HCT116 (cell line): ENCODE measurements at regions not wholly inside any gene's neighbourhood (a gene's known extent, or its start where the extent isn't known, plus 50 kb on each side); places are given as distances from the start of the nearest gene placed in this dataset.

Experiments
- ATAC-seq: fragments of 200-7000 bp; cut with Tn5 transposase; 2 replicates; pipeline ENCODE4 v1.9.1; 2020; ENCODE audit warnings: mild to moderate bottlenecking, moderate library complexity
- BruUV-seq: library from RNA; stranded (reverse); fragments of 400-500 nt; replicated peaks from 2 replicates; lab custom pipeline; 2021; lab: Mats Ljungman, UMichigan
- CTCF ChIA-PET: fragments of 300-600 bp; sonication (Branson Sonifier 250); formaldehyde crosslinking; loops from one replicate; lab custom pipeline; 2021; ENCODE audit warnings: antibody characterized with exemption; lab: Charles Lee
- POLR2A ChIA-PET: fragments of 300-600, 350-600 bp; sonication (Branson Sonifier 250); formaldehyde crosslinking; loops from one replicate; lab custom pipeline; 2021; ENCODE audit warnings: antibody characterized with exemption; lab: Charles Lee
- RAD21 ChIA-PET, 2 experiments: fragments of 300-600 bp; sonication (Branson Sonifier 250); formaldehyde crosslinking; loops; one replicate each; lab custom pipeline; 2023; ENCODE audit warnings: low total read pairs in 2 of 2; ENCODE audit not compliant: uncharacterized antibody in 2 of 2, unreplicated experiment in 2 of 2, low non-redundant PET in 1 of 2; lab: Charles Lee
- DNase-seq: peaks from one replicate; pipeline ENCODE4 v3.0.0-alpha.2; 2010; ENCODE audit warnings: low read depth, low spot score
- H2AFZ ChIP-seq: fragments of 200-600 bp; shearing (Covaris generic), sonication (generic); 2 replicates; pipeline ENCODE4 v1.6.1; 2017; ENCODE audit warnings: low read depth, mixed run types, mixed read lengths, antibody characterized with exemption, low read length; ENCODE audit not compliant: poor library complexity, severe bottlenecking
- H3K27ac ChIP-seq: 2 replicates; pipeline ENCODE4 v1.5.1; 2012; ENCODE audit warnings: low read depth, low read length
- H3K27me3 ChIP-seq: fragments of 200-600 bp; sonication (generic); 2 replicates; pipeline ENCODE4 v1.6.1; 2016; ENCODE audit warnings: mixed run types, low read length, mixed read lengths; ENCODE audit not compliant: insufficient read depth
- H3K36me3 ChIP-seq, 2 experiments: fragments of 200-500 bp in 1 of 2; fragments of 200-600 bp in 1 of 2; sonication (Bioruptor generic) in 1 of 2; sonication (generic) in 1 of 2; 2 replicates each; pipeline versions ENCODE4 v1.5.1 to v1.6.1; 2014 to 2016; ENCODE audit warnings: low read length in 2 of 2, inconsistent platforms in 1 of 2, mixed read lengths in 1 of 2, mixed run types in 1 of 2; ENCODE audit not compliant: insufficient read depth in 2 of 2, control insufficient read depth in 1 of 2
- H3K4me1 ChIP-seq, 2 experiments: fragments of 200-600 bp in 1 of 2; sonication (generic) in 1 of 2; 2 replicates each; pipeline versions ENCODE4 v1.5.1 to v1.6.1; 2012 to 2017; ENCODE audit warnings: low read length in 2 of 2, inconsistent platforms in 1 of 2, mild to moderate bottlenecking in 1 of 2, mixed read lengths in 1 of 2, mixed run types in 1 of 2, moderate library complexity in 1 of 2; ENCODE audit not compliant: insufficient read depth in 2 of 2, control insufficient read depth in 1 of 2
- H3K4me2 ChIP-seq: fragments of 200-600 bp; sonication (generic); 2 replicates; pipeline ENCODE4 v1.6.1; 2017; ENCODE audit warnings: mixed run types, low read length, mixed read lengths
- H3K4me3 ChIP-seq, 2 experiments: fragments of 200-600 bp in 1 of 2; sonication (generic) in 1 of 2; replicated peaks in 1 of 2; 2 replicates each; pipeline ENCODE4 v1.5.1; 2011 to 2016; ENCODE audit warnings: low read length in 2 of 2, control low read depth in 1 of 2, low read depth in 1 of 2, mild to moderate bottlenecking in 1 of 2, mixed read lengths in 1 of 2, mixed run types in 1 of 2
- H3K79me2 ChIP-seq: fragments of 200-600 bp; sonication (generic); 2 replicates; pipeline ENCODE4 v1.6.1; 2017; ENCODE audit warnings: mild to moderate bottlenecking, mixed run types, low read length, moderate library complexity, mixed read lengths; ENCODE audit not compliant: insufficient read depth
- H3K9ac ChIP-seq: fragments of 200-600 bp; sonication (generic); 2 replicates; pipeline ENCODE4 v1.6.1; 2016; ENCODE audit warnings: low read length, mixed read lengths
- H3K9me2 ChIP-seq: fragments of 200-600 bp; sonication (generic), shearing (Covaris generic); 2 replicates; pipeline ENCODE4 v1.6.1; 2017; ENCODE audit warnings: mixed run types, mild to moderate bottlenecking, moderate library complexity; ENCODE audit not compliant: insufficient read depth
- H3K9me3 ChIP-seq, 2 experiments: fragments of 200-500 bp in 1 of 2; fragments of 200-600 bp in 1 of 2; sonication (Bioruptor generic) in 1 of 2; sonication (generic) in 1 of 2; 2 replicates each; pipeline ENCODE4 v1.6.1; 2014 to 2017; ENCODE audit warnings: low read length in 2 of 2, mixed read lengths in 2 of 2, inconsistent platforms in 1 of 2, low read depth in 1 of 2, mild to moderate bottlenecking in 1 of 2, mixed run types in 1 of 2, moderate library complexity in 1 of 2; ENCODE audit not compliant: control insufficient read depth in 1 of 2, insufficient read depth in 1 of 2
- H4K20me1 ChIP-seq: fragments of 200-600 bp; sonication (generic), shearing (Covaris generic); 2 replicates; pipeline ENCODE4 v1.6.1; 2017; ENCODE audit warnings: mixed run types, mild to moderate bottlenecking, moderate library complexity; ENCODE audit not compliant: insufficient read depth
- ATF3 ChIP-seq: IDR thresholded peaks from 2 replicates; pipeline ENCODE4 v1.6.1; 2012
- POLR2AphosphoS5 ChIP-seq: IDR thresholded peaks from 2 replicates; pipeline ENCODE4 v1.6.1; 2011; ENCODE audit warnings: mild to moderate bottlenecking, low read depth, low read length, moderate library complexity
- SP1 ChIP-seq: IDR thresholded peaks from 2 replicates; pipeline ENCODE4 v1.6.1; 2012; ENCODE audit warnings: low read depth
- TCF7L2 ChIP-seq: IDR thresholded peaks from 2 replicates; pipeline ENCODE4 v1.7.0; 2011; ENCODE audit warnings: borderline replicate concordance, inconsistent platforms; ENCODE audit not compliant: insufficient read depth, insufficient read length; ENCODE audit errors: extremely low read depth
- YY1 ChIP-seq: IDR thresholded peaks from 2 replicates; pipeline ENCODE4 v1.6.1; 2011; ENCODE audit warnings: low read length, low read depth, moderate library complexity, mild to moderate bottlenecking; ENCODE audit not compliant: insufficient replicate concordance; ENCODE audit errors: extremely low read depth
- ZFX ChIP-seq: fragments of 450-650 bp; IDR thresholded peaks from 2 replicates; pipeline ENCODE4 v1.6.1; 2017
- intact Hi-C: fragments of 100-400 bp; cut with micrococcal nuclease; formaldehyde crosslinking; loops from 2 replicates; pipeline ENCODE4 v1.10.0; 2022

GRCh38 chr2:53452957-53453748 is 314.5 kb upstream of the CHAC2 start:
- Histone ChIP-seq H3K9me2 (no peaks in the 10 kb centered on the region), H3K27ac (no peak overlapping the region), H3K4me1 (peaks cover 0 to 12% of the 10 kb centered on the region in 2 experiments; a peak in 1 of 4 replicates), H3K27me3 (no peaks in the 10 kb centered on the region), H3K9me3 (no peaks in the 10 kb centered on the region), H3K4me3 (no peak overlapping the region)
- intact Hi-C loops = no loop called here
- no TSS peak for BruUV-seq
- POLR2A ChIA-PET = no interaction called here
- no peak for ATAC-seq
- TF ChIP-seq TCF7L2 = peak; percentile 52
- no peak for TF ChIP-seq ZFX
- TF ChIP-seq YY1 = no peak
- TF ChIP-seq, all 23 proteins: peak for 1
- ChIA-PET CTCF (no interaction called here), RAD21 (no interaction called here)
- no peak for DNase-seq
- Histone ChIP-seq H3K36me3 (no peaks in the 10 kb centered on the region), H3K4me2 (no peak overlapping the region), H2AFZ (peak overlapping the region; percentile 19), H3K9ac (no peak overlapping the region), H4K20me1 (no peaks in the 10 kb centered on the region), H3K79me2 (no peaks in the 10 kb centered on the region)

- ChIA-PET RAD21 (no interaction called here), CTCF (no interaction called here), POLR2A (no interaction called here)
- ATAC-seq (no peak), DNase-seq (no peak)
- Histone ChIP-seq H3K4me1 (peaks cover 0 to 12% of the 10 kb centered on the region in 2 experiments; a peak in 1 of 4 replicates), H2AFZ (peak overlapping the region; percentile 19), H3K27me3 (no peaks in the 10 kb centered on the region), H3K4me3 (no peak overlapping the region), H3K9me3 (no peaks in the 10 kb centered on the region), H3K9ac (no peak overlapping the region), H4K20me1 (no peaks in the 10 kb centered on the region), H3K4me2 (no peak overlapping the region), H3K9me2 (no peaks in the 10 kb centered on the region), H3K36me3 (no peaks in the 10 kb centered on the region), H3K79me2 (no peaks in the 10 kb centered on the region), H3K27ac (no peak overlapping the region)
- TF ChIP-seq POLR2AphosphoS5 (no peak), ATF3 (no peak), SP1 (no peak), ZFX (no peak)
- no TSS peak for BruUV-seq
- intact Hi-C loops = no loop called here
Observed at GRCh38 chr2:53452400-53452799, 315.2 kb upstream of the CHAC2 start.
